H1 (cell line): ENCODE measurements at regions not wholly inside any gene's neighbourhood (a gene's known extent, or its start where the extent isn't known, plus 50 kb on each side); places are given as distances from the start of the nearest gene placed in this dataset.

Source experiments
- ASH2L ChIP-seq: fragments of 200-600, 300-600 bp; sonication (generic); IDR thresholded peaks from one replicate; pipeline ENCODE4 v1.7.1; 2017; ENCODE audit warnings: low read length
- CREB1 ChIP-seq: IDR thresholded peaks from 2 replicates; pipeline ENCODE4 v1.6.1; 2012; ENCODE audit warnings: inconsistent platforms
- CTCF ChIP-seq, 3 experiments: IDR thresholded peaks; 1 replicate in 2 of 3; 2 replicates in 1 of 3; pipeline versions ENCODE4 v1.5.1 to v1.6.1; 2011; ENCODE audit warnings: low read length in 3 of 3, mild to moderate bottlenecking in 3 of 3, inconsistent platforms in 2 of 3, low read depth in 1 of 3, moderate library complexity in 1 of 3; ENCODE audit not compliant: insufficient read depth in 1 of 3; ENCODE audit errors: control extremely low read depth in 1 of 3
- EP300 ChIP-seq, 2 experiments: IDR thresholded peaks; 1 replicate in 1 of 2; 2 replicates in 1 of 2; pipeline ENCODE4 v1.6.1; 2011 to 2012; ENCODE audit warnings: low read depth in 2 of 2, low read length in 2 of 2, mild to moderate bottlenecking in 2 of 2, borderline replicate concordance in 1 of 2, inconsistent platforms in 1 of 2, moderate library complexity in 1 of 2
- GABPA ChIP-seq: IDR thresholded peaks from 2 replicates; pipeline ENCODE4 v1.6.1; 2011; ENCODE audit warnings: mild to moderate bottlenecking, low read length, moderate library complexity, borderline replicate concordance; ENCODE audit not compliant: insufficient read depth
- HDAC2 ChIP-seq, 2 experiments: fragments of 300-600 bp in 1 of 2; sonication (generic) in 1 of 2; IDR thresholded peaks; 2 replicates each; pipeline ENCODE4 v1.6.1; 2011 to 2012; ENCODE audit warnings: low read depth in 2 of 2, low read length in 2 of 2, mild to moderate bottlenecking in 2 of 2, moderate library complexity in 2 of 2, borderline replicate concordance in 1 of 2, inconsistent platforms in 1 of 2
- JUND ChIP-seq: IDR thresholded peaks from 2 replicates; pipeline ENCODE4 v1.6.1; 2011; ENCODE audit warnings: mild to moderate bottlenecking, improper control_type of control experiment, low read length
- POLR2A ChIP-seq, 2 experiments: IDR thresholded peaks; 1 replicate in 1 of 2; 2 replicates in 1 of 2; pipeline ENCODE4 v1.6.1; 2011; ENCODE audit warnings: low read depth in 2 of 2, low read length in 2 of 2, mild to moderate bottlenecking in 2 of 2; ENCODE audit errors: control extremely low read depth in 1 of 2
- RAD21 ChIP-seq, 2 experiments: IDR thresholded peaks in 1 of 2; conservative IDR thresholded peaks in 1 of 2; 2 replicates each; pipeline ENCODE4 v1.6.1; 2011; ENCODE audit warnings: low read depth in 2 of 2, low read length in 2 of 2, improper control_type of control experiment in 1 of 2, inconsistent platforms in 1 of 2, mild to moderate bottlenecking in 1 of 2, moderate library complexity in 1 of 2
- SRF ChIP-seq: IDR thresholded peaks from 2 replicates; pipeline ENCODE4 v1.6.1; 2011; ENCODE audit warnings: mild to moderate bottlenecking, low read depth, low read length, moderate library complexity
- YY1 ChIP-seq: IDR thresholded peaks from 2 replicates; pipeline ENCODE4 v1.6.1; 2011; ENCODE audit warnings: low read depth, mild to moderate bottlenecking, low read length

GRCh38 chr11:55457641-55458040, 89.9 kb downstream of the OR4A15 start:
- TF ChIP-seq CTCF (IDR thresholded peaks at IDR 0.05; ENCODE audit: control extremely low read depth in 1 of 3, insufficient read depth in 1 of 3, low read depth in 1 of 3, low read length in 3 of 3) (no peak), SRF (no peak), POLR2A (IDR thresholded peaks at IDR 0.05; ENCODE audit: control extremely low read depth in 1 of 2, low read depth in 2 of 2, low read length in 2 of 2) (no peak), JUND (no peak), YY1 (no peak), GABPA (no peak), RAD21 (IDR thresholded peaks at IDR 0.05 in 1 of 2, conservative IDR thresholded peaks at IDR 0.05 in 1 of 2; ENCODE audit: low read depth in 2 of 2, low read length in 2 of 2) (no peak), CREB1 (no peak), EP300 (IDR thresholded peaks at IDR 0.05; ENCODE audit: borderline replicate concordance in 1 of 2, low read depth in 2 of 2, low read length in 2 of 2) (no peak), HDAC2 (IDR thresholded peaks at IDR 0.05; ENCODE audit: borderline replicate concordance in 1 of 2, low read depth in 2 of 2, low read length in 2 of 2) (no peak), ASH2L (no peak)
